PC-3 (cell line): ENCODE measurements at regions not wholly inside any gene's neighbourhood (a gene's known extent, or its start where the extent isn't known, plus 50 kb on each side); places are given as distances from the start of the nearest gene placed in this dataset.
A peak's percentile ranks its signal among the peaks of the same experiment; 100 is the strongest.

Source experiments
- ATAC-seq: fragments of 200-7000 bp; cut with Tn5 transposase; 2 replicates; pipeline ENCODE4 v1.9.1; 2020; ENCODE audit warnings: mild to moderate bottlenecking, moderate library complexity
- BruUV-seq: library from RNA; stranded (reverse); fragments of 400-500 nt; replicated peaks from 2 replicates; lab custom pipeline; 2021; lab: Mats Ljungman, UMichigan
- CTCF ChIA-PET: fragments of 300-600 bp; sonication (Branson Sonifier 250); formaldehyde crosslinking; loops from one replicate; lab custom pipeline; 2022; ENCODE audit warnings: antibody characterized with exemption; lab: Charles Lee
- POLR2A ChIA-PET: fragments of 300-600 bp; sonication (Branson Sonifier 250); formaldehyde crosslinking; loops from one replicate; lab custom pipeline; 2022; ENCODE audit warnings: antibody characterized with exemption; ENCODE audit not compliant: unreplicated experiment; lab: Charles Lee
- DNase-seq: peaks from one replicate; pipeline ENCODE4 v3.0.0-alpha.2; 2015
- H2AFZ ChIP-seq: fragments of 300-600 bp; sonication (generic); 2 replicates; pipeline ENCODE4 v1.6.0; 2016; ENCODE audit warnings: antibody characterized with exemption, low read length
- H3F3A ChIP-seq: fragments of 300-600 bp; sonication (generic); one replicate; pipeline ENCODE4 v1.6.0; 2017; ENCODE audit warnings: antibody characterized with exemption, low read length, control low read depth, mild to moderate bottlenecking; ENCODE audit not compliant: unreplicated experiment
- H3K27ac ChIP-seq: fragments of 300-600 bp; sonication (generic); 2 replicates; pipeline ENCODE4 v1.5.1; 2016; ENCODE audit warnings: mild to moderate bottlenecking, low read length
- H3K27me3 ChIP-seq: fragments of 300-600 bp; sonication (generic); 2 replicates; pipeline ENCODE4 v1.6.1; 2016; ENCODE audit warnings: low read length, mixed read lengths
- H3K36me3 ChIP-seq: fragments of 300-600 bp; sonication (generic); 2 replicates; pipeline ENCODE4 v1.6.1; 2016; ENCODE audit warnings: low read depth, mixed run types, low read length, mixed read lengths
- H3K4me1 ChIP-seq: fragments of 300-600 bp; sonication (generic); 2 replicates; pipeline ENCODE4 v1.5.1; 2016; ENCODE audit warnings: low read length; ENCODE audit not compliant: insufficient read depth
- H3K4me2 ChIP-seq: fragments of 300-600 bp; sonication (generic); 2 replicates; pipeline ENCODE4 v1.6.0; 2016; ENCODE audit warnings: low read length
- H3K4me3 ChIP-seq: fragments of 300-600 bp; sonication (generic); 2 replicates; pipeline ENCODE4 v1.5.1; 2016; ENCODE audit warnings: mild to moderate bottlenecking, low read length, mixed read lengths
- H3K79me2 ChIP-seq: fragments of 300-600 bp; sonication (generic); 2 replicates; pipeline ENCODE4 v1.6.1; 2017; ENCODE audit warnings: low read length, mixed read lengths
- H3K9ac ChIP-seq: fragments of 300-600 bp; sonication (generic); 2 replicates; pipeline ENCODE4 v1.6.0; 2016; ENCODE audit warnings: mild to moderate bottlenecking, low read length
- H3K9me2 ChIP-seq: fragments of 300-600 bp; sonication (generic); replicated peaks from 2 replicates; pipeline ENCODE4 v1.6.1; 2016; ENCODE audit warnings: mixed run types, low read length, mixed read lengths
- H3K9me3 ChIP-seq: fragments of 300-600 bp; sonication (generic); 2 replicates; pipeline ENCODE4 v1.6.1; 2016; ENCODE audit warnings: low read length, mixed read lengths
- H4K20me1 ChIP-seq: fragments of 300-600 bp; sonication (generic); 2 replicates; pipeline ENCODE4 v1.6.1; 2016; ENCODE audit warnings: low read length, mixed read lengths
- EZH2 ChIP-seq: fragments of 300-600 bp; sonication (generic); IDR thresholded peaks from one replicate; pipeline ENCODE4 v1.6.1; 2017; ENCODE audit warnings: antibody characterized with exemption, mild to moderate bottlenecking, low read length; ENCODE audit not compliant: unreplicated experiment
- EZH2phosphoT487 ChIP-seq: fragments of 300-600 bp; sonication (generic); IDR thresholded peaks from 2 replicates; pipeline ENCODE4 v1.6.1; 2018; ENCODE audit warnings: mild to moderate bottlenecking, antibody characterized with exemption, low read length, borderline replicate concordance
- intact Hi-C: fragments of 100-400 bp; cut with micrococcal nuclease; formaldehyde crosslinking; loops from 2 replicates; pipeline ENCODE4 v1.9.0; 2023
- TF ChIP-seq, protein P1 (sequence below): fragments of 300-600 bp; sonication (generic); conservative IDR thresholded peaks from 2 replicates; pipeline ENCODE4 v1.5.1; 2017; ENCODE audit warnings: antibody characterized with exemption, low read depth, mild to moderate bottlenecking, low read length

DNA sequence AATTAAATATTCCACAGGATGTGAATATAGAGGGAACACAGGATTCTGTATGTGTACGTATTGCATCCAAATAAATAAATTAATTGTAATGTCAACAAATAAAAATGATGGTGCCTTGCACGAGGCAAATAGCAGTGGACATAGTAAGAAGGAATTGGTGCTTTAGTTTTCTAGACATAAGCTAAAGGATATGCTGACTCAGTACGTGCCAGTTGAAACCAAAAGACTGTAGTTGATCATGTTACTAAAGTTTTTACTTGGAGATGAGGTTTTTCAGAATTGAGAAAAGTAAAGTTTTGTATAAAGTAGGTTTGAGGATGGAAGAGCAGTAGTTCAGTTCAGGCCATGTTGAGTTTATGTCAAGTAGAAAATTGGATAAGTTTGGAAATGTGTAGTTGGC, 807.2 kb downstream of the SLC16A7 start:
- Histone ChIP-seq H3K9me3 (no peaks in the 10 kb centered on the region), H2AFZ (0 out of 2 replicates have a peak overlapping the region, but pooled peaks have one; percentile 8), H3K27ac (no peak overlapping the region), H3K79me2 (no peaks in the 10 kb centered on the region), H3K9ac (no peak overlapping the region), H4K20me1 (no peaks in the 10 kb centered on the region), H3K9me2 (no peaks in the 10 kb centered on the region), H3K27me3 (no peaks in the 10 kb centered on the region), H3K4me2 (no peak overlapping the region), H3F3A (no peaks in the 10 kb centered on the region), H3K36me3 (no peaks in the 10 kb centered on the region), H3K4me3 (no peak overlapping the region), H3K4me1 (no peaks in the 10 kb centered on the region)
- POLR2A ChIA-PET, result no interaction called here
- TF ChIP-seq EZH2, result no peak
- no peak for DNase-seq
- CTCF ChIA-PET, result no interaction called here
- intact Hi-C loops, result no loop called here
- ATAC-seq, result no peak
- BruUV-seq, result no TSS peak

DNA sequence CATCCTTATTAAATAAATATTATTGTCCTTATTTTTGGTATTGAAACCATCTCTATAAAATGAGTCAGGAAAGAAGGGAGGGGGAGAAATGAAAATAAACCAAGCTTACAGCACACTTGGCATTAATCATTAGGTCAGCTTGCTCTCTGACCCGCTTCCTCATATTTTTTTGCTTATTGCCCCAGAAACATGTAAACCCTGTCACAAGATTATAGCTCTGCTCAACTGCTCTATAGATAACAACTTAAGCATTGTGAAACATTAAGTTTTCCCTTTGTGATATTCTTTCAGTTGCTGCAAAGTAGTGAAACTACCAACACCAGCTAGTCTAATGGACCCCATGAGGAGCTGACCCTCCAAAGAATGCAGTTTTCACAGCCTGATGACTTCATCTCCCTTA, 819.5 kb downstream of the SLC16A7 start:
- Histone ChIP-seq H3K9me3 (peaks cover 17% of the 10 kb centered on the region), H3K79me2 (no peaks in the 10 kb centered on the region), H3K4me2 (no peak overlapping the region), H3F3A (no peaks in the 10 kb centered on the region), H3K36me3 (peaks cover 5% of the 10 kb centered on the region; the same call in 1 of the 2 replicates), H3K4me1 (no peaks in the 10 kb centered on the region), H3K9me2 (no peaks in the 10 kb centered on the region), H3K27ac (no peak overlapping the region), H2AFZ (no peak overlapping the region), H3K4me3 (no peak overlapping the region), H3K9ac (no peak overlapping the region), H4K20me1 (no peaks in the 10 kb centered on the region), H3K27me3 (no peaks in the 10 kb centered on the region)
- TF ChIP-seq EZH2 (no peak), EZH2phosphoT487 (no peak)
- TF ChIP-seq, protein P1, sequence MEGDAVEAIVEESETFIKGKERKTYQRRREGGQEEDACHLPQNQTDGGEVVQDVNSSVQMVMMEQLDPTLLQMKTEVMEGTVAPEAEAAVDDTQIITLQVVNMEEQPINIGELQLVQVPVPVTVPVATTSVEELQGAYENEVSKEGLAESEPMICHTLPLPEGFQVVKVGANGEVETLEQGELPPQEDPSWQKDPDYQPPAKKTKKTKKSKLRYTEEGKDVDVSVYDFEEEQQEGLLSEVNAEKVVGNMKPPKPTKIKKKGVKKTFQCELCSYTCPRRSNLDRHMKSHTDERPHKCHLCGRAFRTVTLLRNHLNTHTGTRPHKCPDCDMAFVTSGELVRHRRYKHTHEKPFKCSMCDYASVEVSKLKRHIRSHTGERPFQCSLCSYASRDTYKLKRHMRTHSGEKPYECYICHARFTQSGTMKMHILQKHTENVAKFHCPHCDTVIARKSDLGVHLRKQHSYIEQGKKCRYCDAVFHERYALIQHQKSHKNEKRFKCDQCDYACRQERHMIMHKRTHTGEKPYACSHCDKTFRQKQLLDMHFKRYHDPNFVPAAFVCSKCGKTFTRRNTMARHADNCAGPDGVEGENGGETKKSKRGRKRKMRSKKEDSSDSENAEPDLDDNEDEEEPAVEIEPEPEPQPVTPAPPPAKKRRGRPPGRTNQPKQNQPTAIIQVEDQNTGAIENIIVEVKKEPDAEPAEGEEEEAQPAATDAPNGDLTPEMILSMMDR, result no peak
- ChIA-PET CTCF (no interaction called here), POLR2A (interaction anchor here (0.6 kb wide), 1 partner anchor 295 kb away, joined by 3 read pairs; no protein-coding TSS in a partner anchor)
- no TSS peak for BruUV-seq
- intact Hi-C loops, result no loop called here
- peak; percentile 45 for DNase-seq
- ATAC-seq, result peak; percentile 71

DNA sequence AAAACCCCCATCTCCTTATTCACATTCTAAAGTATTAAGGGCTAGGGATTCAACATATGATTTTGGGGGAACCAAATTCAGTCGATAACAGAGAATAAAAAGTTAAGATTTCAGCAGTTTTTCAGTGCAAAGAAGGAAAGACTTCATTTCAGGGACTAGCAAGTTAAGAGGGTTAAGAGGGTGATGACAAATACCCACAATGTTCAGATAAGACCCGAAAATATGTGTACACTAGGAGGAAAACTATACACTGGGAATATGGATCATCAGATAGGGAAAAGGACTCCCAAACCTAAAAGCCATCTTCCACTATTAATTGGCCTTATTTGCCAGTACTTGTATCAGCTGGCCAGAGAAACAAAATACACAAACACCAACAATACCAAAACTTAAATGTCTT, 824.2 kb downstream of the SLC16A7 start:
- intact Hi-C loops, result no loop called here
- Histone ChIP-seq H3F3A (no peaks in the 10 kb centered on the region), H4K20me1 (no peaks in the 10 kb centered on the region), H3K4me2 (no peak overlapping the region), H3K9me2 (no peaks in the 10 kb centered on the region), H3K36me3 (peaks cover 5% of the 10 kb centered on the region; the same call in 1 of the 2 replicates), H3K79me2 (no peaks in the 10 kb centered on the region), H3K4me1 (no peaks in the 10 kb centered on the region), H3K27ac (no peak overlapping the region), H2AFZ (no peak overlapping the region), H3K9ac (no peak overlapping the region), H3K9me3 (peaks cover 17% of the 10 kb centered on the region), H3K4me3 (no peak overlapping the region), H3K27me3 (no peaks in the 10 kb centered on the region)
- DNase-seq (no peak), ATAC-seq (no peak)
- TF ChIP-seq EZH2 (no peak), EZH2phosphoT487 (no peak)
- TF ChIP-seq, protein P1, result no peak
- BruUV-seq, result no TSS peak
- CTCF ChIA-PET, result no interaction called here
- POLR2A ChIA-PET, result no interaction called here
